Testis (tissue), 2 donors: ENCODE measurements at regions not wholly inside any gene's neighbourhood (a gene's known extent, or its start where the extent isn't known, plus 50 kb on each side); places are given as distances from the start of the nearest gene placed in this dataset.

Experiments
- DNase-seq: peaks from one replicate; pipeline ENCODE4 v3.0.0-alpha.2; 2019
- H3K27ac ChIP-seq, 2 donors: fragments of 200-600 bp; sonication (generic); one replicate each; pipeline ENCODE4 v1.5.1; 2019
- H3K27me3 ChIP-seq: fragments of 200-600 bp; sonication (generic); one replicate; pipeline ENCODE4 v1.5.1; 2019
- H3K36me3 ChIP-seq: fragments of 200-600 bp; sonication (generic); one replicate; pipeline ENCODE4 v1.5.1; 2017; ENCODE audit warnings: low read depth; ENCODE audit errors: missing control alignments
- H3K4me1 ChIP-seq: fragments of 200-600 bp; sonication (generic); one replicate; pipeline ENCODE4 v1.5.1; 2019
- H3K4me3 ChIP-seq, 2 donors: fragments of 200-600 bp; sonication (generic); one replicate each; pipeline ENCODE4 v1.5.1; 2017 to 2019
- H3K9me3 ChIP-seq: fragments of 200-600 bp; sonication (generic); one replicate; pipeline ENCODE4 v1.5.1; 2017
- CTCF ChIP-seq, 3 experiments: fragments of 450-650 bp in 2 of 3; fragments of 200-600 bp in 1 of 3; sonication (generic) in 1 of 3; IDR thresholded peaks; one replicate each; pipeline ENCODE4 v1.5.1; 2016 to 2019; ENCODE audit warnings: antibody characterized with exemption in 3 of 3, mild to moderate bottlenecking in 2 of 3, moderate library complexity in 1 of 3
- POLR2A ChIP-seq: fragments of 450-650 bp; IDR thresholded peaks from one replicate; pipeline ENCODE4 v1.6.1; 2017; ENCODE audit warnings: antibody characterized with exemption, mild to moderate bottlenecking, moderate library complexity
- WGBS, 2 donors: methylation state at CpG; one replicate each; pipeline ENCODE4 v1.1.5; 2018; 5-methylcytosine and 5-hydroxymethylcytosine counted together
- intact Hi-C: fragments of 100-400 bp; cut with DNase I; formaldehyde crosslinking; loops from one replicate; pipeline ENCODE4 v1.15.1; 2023; ENCODE audit warnings: low total_unique reads

GRCh38 chr20:39775110-39775509 is 813.0 kb downstream of the DHX35 start:
- WGBS, 2 donors = 24% methylated on average over 3 of the region's 3 CpGs; no CpG with 5 or more reads in 1 of the 2 donors
- H3K4me1 ChIP-seq = no peaks in the 10 kb centered on the region
- intact Hi-C loops = no loop called here
- no peak overlapping the region for H3K27ac ChIP-seq
- H3K9me3 ChIP-seq = no peaks in the 10 kb centered on the region
- no peak overlapping the region for H3K4me3 ChIP-seq
- peak; percentile 63 for DNase-seq
- H3K36me3 ChIP-seq = no peaks in the 10 kb centered on the region
- TF ChIP-seq POLR2A (no peak), CTCF (IDR thresholded peaks at IDR 0.05) (no peak)
- H3K27me3 ChIP-seq = no peaks in the 10 kb centered on the region

GRCh38 chr20:39773380-39774000 is 811.3 kb downstream of the DHX35 start:
- no peak for DNase-seq
- intact Hi-C loops = no loop called here
- no peak for TF ChIP-seq CTCF (IDR thresholded peaks at IDR 0.05)
- no peak for TF ChIP-seq POLR2A
- Histone ChIP-seq H3K4me1 (no peaks in the 10 kb centered on the region), H3K27me3 (no peaks in the 10 kb centered on the region), H3K4me3 (no peak overlapping the region), H3K36me3 (no peaks in the 10 kb centered on the region), H3K27ac (no peak overlapping the region), H3K9me3 (no peaks in the 10 kb centered on the region)
- 83 to 97% methylated on average over 5 of the region's 5 CpGs for WGBS, 2 donors

- TF ChIP-seq CTCF (IDR thresholded peaks at IDR 0.05) = no peak
- TF ChIP-seq POLR2A = no peak
- H3K36me3 ChIP-seq = no peaks in the 10 kb centered on the region
- H3K27me3 ChIP-seq = no peaks in the 10 kb centered on the region
- no peak overlapping the region for H3K4me3 ChIP-seq
- H3K4me1 ChIP-seq = no peaks in the 10 kb centered on the region
- H3K9me3 ChIP-seq = no peaks in the 10 kb centered on the region
- DNase-seq = no peak
- no peak overlapping the region for H3K27ac ChIP-seq
- intact Hi-C loops = no loop called here
- 76 to 89% methylated on average over 1 of the region's 1 CpG for WGBS, 2 donors
These were observed 805.2 kb downstream of the DHX35 start for GRCh38 chr20:39767352-39767751.

- Histone ChIP-seq H3K27me3 (no peaks in the 10 kb centered on the region), H3K9me3 (no peaks in the 10 kb centered on the region), H3K36me3 (no peaks in the 10 kb centered on the region), H3K4me3 (no peak overlapping the region), H3K27ac (no peak overlapping the region), H3K4me1 (no peaks in the 10 kb centered on the region)
- TF ChIP-seq CTCF (IDR thresholded peaks at IDR 0.05) (no peak), POLR2A (no peak)
- DNase-seq = no peak
- 63 to 67% methylated on average over 1 of the region's 1 CpG for WGBS, 2 donors
- intact Hi-C loops = no loop called here
These were observed 804.2 kb downstream of the DHX35 start for GRCh38 chr20:39766333-39766732.

- DNase-seq = no peak
- H3K4me1 ChIP-seq = no peaks in the 10 kb centered on the region
- intact Hi-C loops = no loop called here
- H3K4me3 ChIP-seq = no peak overlapping the region
- no peak overlapping the region for H3K27ac ChIP-seq
- H3K27me3 ChIP-seq = no peaks in the 10 kb centered on the region
- TF ChIP-seq CTCF (IDR thresholded peaks at IDR 0.05) = no peak
- no peak for TF ChIP-seq POLR2A
- no peaks in the 10 kb centered on the region for H3K36me3 ChIP-seq
- no peaks in the 10 kb centered on the region for H3K9me3 ChIP-seq
- WGBS, 2 donors = 89 to 91% methylated on average over 9 of the region's 9 CpGs
These were observed 800.6 kb downstream of the DHX35 start for GRCh38 chr20:39762716-39763115.
